Ascending aorta (tissue), 2 donors: ENCODE measurements at regions not wholly inside any gene's neighbourhood (a gene's known extent, or its start where the extent isn't known, plus 50 kb on each side); places are given as distances from the start of the nearest gene placed in this dataset.

ENCODE experiments used
- DNase-seq, 2 donors: peaks; one replicate each; pipeline ENCODE4 v3.0.0-alpha.2; 2019; ENCODE audit warnings: low spot score in 2 of 2
- H3K27ac ChIP-seq, 2 donors: fragments of 200-600 bp; sonication (generic); one replicate each; pipeline ENCODE4 v1.5.1; 2016 to 2017; ENCODE audit warnings: mild to moderate bottlenecking in 1 of 2
- H3K27me3 ChIP-seq: fragments of 200-600 bp; sonication (generic); one replicate; pipeline ENCODE4 v1.5.1; 2017
- H3K36me3 ChIP-seq, 2 donors: fragments of 200-600 bp; sonication (generic); one replicate each; pipeline ENCODE4 v1.5.1; 2016
- H3K4me1 ChIP-seq, 2 donors: fragments of 200-600 bp; sonication (generic); one replicate each; pipeline ENCODE4 v1.5.1; 2016 to 2017; ENCODE audit warnings: mild to moderate bottlenecking in 1 of 2
- H3K4me3 ChIP-seq, 2 donors: fragments of 200-600 bp; sonication (generic); one replicate each; pipeline ENCODE4 v1.5.1; 2016 to 2017; ENCODE audit warnings: mild to moderate bottlenecking in 1 of 2
- H3K9me3 ChIP-seq, 2 donors: fragments of 200-600 bp; sonication (generic); one replicate each; pipeline ENCODE4 v1.5.1; 2016
- CTCF ChIP-seq, 3 experiments: fragments of 200-600 bp in 2 of 3; fragments of 450-650 bp in 1 of 3; sonication (generic) in 2 of 3; IDR thresholded peaks; one replicate each; pipeline ENCODE4 v1.5.1; 2016 to 2019; ENCODE audit warnings: antibody characterized with exemption in 3 of 3, mild to moderate bottlenecking in 1 of 3, moderate library complexity in 1 of 3
- intact Hi-C: fragments of 100-400 bp; cut with DNase I; formaldehyde crosslinking; loops from one replicate; pipeline ENCODE4 v1.15.1; 2023

GRCh38 chr4:171181090-171181489 lies 632.1 kb upstream of the GALNTL6 start:
- no peak for TF ChIP-seq CTCF (IDR thresholded peaks at IDR 0.05)
- H3K9me3 ChIP-seq, result no peaks in the 10 kb centered on the region
- no peak overlapping the region for H3K4me3 ChIP-seq
- H3K27ac ChIP-seq, result no peak overlapping the region
- H3K36me3 ChIP-seq, result no peaks in the 10 kb centered on the region
- DNase-seq, result no peak
- no peaks in the 10 kb centered on the region for H3K4me1 ChIP-seq
- intact Hi-C loops, result no loop called here
- H3K27me3 ChIP-seq, result no peaks in the 10 kb centered on the region

DNA sequence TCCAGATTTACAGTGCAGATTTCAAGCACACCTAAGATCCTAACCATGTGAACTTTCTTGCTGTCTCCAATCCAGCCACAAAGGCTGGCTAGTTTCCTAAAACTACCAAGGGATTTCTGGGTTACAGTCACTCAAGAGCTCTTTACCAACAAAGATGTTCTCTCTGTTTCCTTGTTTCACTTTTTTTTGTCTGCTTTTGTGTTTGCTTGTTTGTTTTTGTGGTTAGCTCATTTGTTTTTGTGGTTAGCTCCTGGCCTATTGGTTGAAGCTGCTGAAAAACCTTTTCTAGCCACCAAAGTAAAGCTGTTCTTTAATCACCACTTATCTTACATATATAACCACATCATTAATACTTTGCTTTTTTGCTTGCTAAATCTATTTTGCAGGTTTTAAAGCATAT lies 642.5 kb upstream of the GALNTL6 start:
- Histone ChIP-seq H3K9me3 (peaks cover 0 to 10% of the 10 kb centered on the region in 2 donors), H3K27ac (no peak overlapping the region), H3K27me3 (no peaks in the 10 kb centered on the region), H3K4me1 (no peaks in the 10 kb centered on the region), H3K36me3 (no peaks in the 10 kb centered on the region), H3K4me3 (no peak overlapping the region)
- no peak for TF ChIP-seq CTCF (IDR thresholded peaks at IDR 0.05)
- DNase-seq, result no peak
- intact Hi-C loops, result no loop called here

- no peak for TF ChIP-seq CTCF (IDR thresholded peaks at IDR 0.05)
- Histone ChIP-seq H3K27ac (no peak overlapping the region), H3K36me3 (no peaks in the 10 kb centered on the region), H3K4me3 (no peak overlapping the region), H3K4me1 (no peaks in the 10 kb centered on the region), H3K9me3 (peaks cover 0 to 10% of the 10 kb centered on the region in 2 donors), H3K27me3 (no peaks in the 10 kb centered on the region)
- intact Hi-C loops, result no loop called here
- DNase-seq, result no peak
Observed at GRCh38 chr4:171169396-171169795, 643.8 kb upstream of the GALNTL6 start.

DNA sequence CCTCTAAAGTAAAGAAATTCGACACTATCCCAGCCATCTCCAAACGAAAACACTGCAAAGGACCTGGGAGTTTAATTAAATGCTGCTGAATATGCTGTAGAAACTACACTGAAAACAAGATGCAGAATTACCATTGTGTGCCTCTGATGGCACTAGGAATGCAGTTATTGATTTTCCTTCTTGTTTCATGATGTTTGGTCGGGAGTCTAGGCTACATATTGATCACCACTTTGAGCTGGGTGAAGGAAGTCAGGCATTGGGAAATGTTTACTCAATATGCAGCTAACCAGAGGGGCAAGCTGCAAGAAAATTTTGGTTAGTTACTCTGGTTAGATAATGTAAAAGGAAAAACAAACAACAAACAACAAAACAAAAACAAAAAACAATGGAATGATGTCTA lies 650.7 kb upstream of the GALNTL6 start:
- no peaks in the 10 kb centered on the region for H3K36me3 ChIP-seq
- H3K27me3 ChIP-seq, result no peaks in the 10 kb centered on the region
- no peak for DNase-seq
- no peaks in the 10 kb centered on the region for H3K4me1 ChIP-seq
- no peaks in the 10 kb centered on the region for H3K9me3 ChIP-seq
- no peak overlapping the region for H3K4me3 ChIP-seq
- TF ChIP-seq CTCF (IDR thresholded peaks at IDR 0.05), result no peak
- no peak overlapping the region for H3K27ac ChIP-seq
- intact Hi-C loops, result no loop called here

DNA sequence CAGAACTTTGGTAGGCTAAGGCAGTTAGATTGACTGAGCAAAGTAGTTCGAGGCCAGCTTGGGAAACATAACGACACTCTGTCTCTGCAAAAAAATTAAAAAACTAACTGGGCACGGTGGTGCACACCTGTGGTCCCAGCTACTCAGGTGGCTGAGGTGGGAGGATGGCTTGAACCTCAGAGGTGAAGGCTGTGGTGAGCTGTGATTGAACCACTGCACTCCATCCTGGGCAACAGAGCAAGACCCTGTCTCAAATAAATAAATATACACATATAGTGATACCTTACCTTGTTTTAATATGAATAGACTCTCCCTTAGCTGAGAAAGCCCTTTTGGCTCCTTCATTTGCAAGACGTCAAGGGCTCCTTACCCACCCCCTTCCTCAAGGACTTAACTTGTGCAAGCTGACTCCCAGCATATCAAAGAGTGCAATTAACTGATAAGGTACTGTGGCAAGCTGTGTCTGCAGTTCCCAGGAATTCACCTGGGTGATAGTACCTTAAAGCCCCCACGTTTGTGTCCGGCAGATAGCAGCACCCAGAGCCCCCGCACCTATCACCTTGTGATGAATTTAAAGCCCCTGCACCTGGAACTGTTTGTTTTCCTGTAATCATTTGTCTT lies 655.6 kb upstream of the GALNTL6 start:
- no peak for TF ChIP-seq CTCF (IDR thresholded peaks at IDR 0.05)
- intact Hi-C loops, result no loop called here
- H3K36me3 ChIP-seq, result no peaks in the 10 kb centered on the region
- H3K4me1 ChIP-seq, result no peaks in the 10 kb centered on the region
- H3K27me3 ChIP-seq, result no peaks in the 10 kb centered on the region
- no peak overlapping the region for H3K27ac ChIP-seq
- no peaks in the 10 kb centered on the region for H3K9me3 ChIP-seq
- H3K4me3 ChIP-seq, result no peak overlapping the region
- no peak for DNase-seq

- TF ChIP-seq CTCF (IDR thresholded peaks at IDR 0.05), result no peak
- Histone ChIP-seq H3K27ac (no peak overlapping the region), H3K4me3 (no peak overlapping the region), H3K27me3 (no peaks in the 10 kb centered on the region), H3K9me3 (no peaks in the 10 kb centered on the region), H3K36me3 (no peaks in the 10 kb centered on the region), H3K4me1 (peaks cover 0 to 2% of the 10 kb centered on the region in 2 donors)
- intact Hi-C loops, result no loop called here
- no peak for DNase-seq
Observed at GRCh38 chr4:171142639-171143038, 670.6 kb upstream of the GALNTL6 start.
